Naive thymus-derived CD4-positive, alpha-beta T cell (primary cell): ENCODE measurements at regions not wholly inside any gene's neighbourhood (a gene's known extent, or its start where the extent isn't known, plus 50 kb on each side); places are given as distances from the start of the nearest gene placed in this dataset.

Source experiments
- ATAC-seq: fragments of 150-1000 bp; cut with Tn5 transposase; 2 replicates; pipeline ENCODE4 v1.10.0; 2021; ENCODE audit warnings: mild to moderate bottlenecking, moderate library complexity
- CTCF ChIA-PET: fragments of 350-600 bp; sonication (Branson Sonifier 250); formaldehyde crosslinking; loops from one replicate; lab custom pipeline; 2021; ENCODE audit warnings: antibody characterized with exemption; lab: Charles Lee
- POLR2A ChIA-PET: fragments of 350-600 bp; sonication (Branson Sonifier 250); formaldehyde crosslinking; loops from one replicate; lab custom pipeline; 2021; ENCODE audit warnings: antibody characterized with exemption, inconsistent platforms; lab: Charles Lee
- DNase-seq, 9 donors: peaks; one replicate each; pipeline versions ENCODE4 v3.0.0 to v3.0.0-alpha.2; 2020 to 2022; ENCODE audit warnings: mixed read lengths in 1 of 9
- H3K27ac ChIP-seq: one replicate; pipeline ENCODE4 v1.7.0; 2013; ENCODE audit warnings: mild to moderate bottlenecking, low read depth, low read length, moderate library complexity
- H3K27me3 ChIP-seq, 2 donors: one replicate each; pipeline ENCODE4 v1.7.0; 2013; ENCODE audit warnings: low read length in 2 of 2, mild to moderate bottlenecking in 2 of 2, moderate library complexity in 2 of 2; ENCODE audit not compliant: control insufficient read depth in 2 of 2, insufficient read depth in 2 of 2
- H3K36me3 ChIP-seq, 3 experiments: 1 replicate in 2 of 3; 2 replicates in 1 of 3; pipeline ENCODE4 v1.7.0; 2013; ENCODE audit warnings: low read length in 3 of 3, mild to moderate bottlenecking in 3 of 3, moderate library complexity in 1 of 3; ENCODE audit not compliant: insufficient read depth in 3 of 3, control insufficient read depth in 2 of 3
- H3K4me1 ChIP-seq, 2 donors: one replicate each; pipeline ENCODE4 v1.7.0; 2013; ENCODE audit warnings: low read length in 2 of 2, mild to moderate bottlenecking in 2 of 2, moderate library complexity in 1 of 2; ENCODE audit not compliant: control insufficient read depth in 2 of 2, insufficient read depth in 2 of 2
- H3K4me3 ChIP-seq: 2 replicates; pipeline ENCODE4 v1.7.0; 2013; ENCODE audit warnings: mild to moderate bottlenecking, low read length
- H3K9me3 ChIP-seq, 3 experiments: 1 replicate in 2 of 3; 2 replicates in 1 of 3; pipeline ENCODE4 v1.7.0; 2013; ENCODE audit warnings: low read length in 3 of 3; ENCODE audit not compliant: control insufficient read depth in 2 of 3
- H3K27ac Mint-ChIP-seq, 9 donors: one replicate each; pipeline ENCODE4 v1.8.0; 2020 to 2022; ENCODE audit warnings: mixed read lengths in 9 of 9, mild to moderate bottlenecking in 8 of 9, moderate library complexity in 5 of 9, inconsistent platforms in 2 of 9
- H3K27me3 Mint-ChIP-seq, 5 donors: one replicate each; pipeline ENCODE4 v1.8.0; 2021 to 2022; ENCODE audit warnings: mixed read lengths in 5 of 5, mild to moderate bottlenecking in 1 of 5
- H3K36me3 Mint-ChIP-seq, 5 donors: one replicate each; pipeline ENCODE4 v1.8.0; 2020 to 2022; ENCODE audit warnings: mixed read lengths in 5 of 5, mild to moderate bottlenecking in 3 of 5, inconsistent platforms in 1 of 5
- H3K4me1 Mint-ChIP-seq, 7 donors: one replicate each; pipeline ENCODE4 v1.8.0; 2020 to 2022; ENCODE audit warnings: mixed read lengths in 7 of 7, mild to moderate bottlenecking in 3 of 7, inconsistent platforms in 1 of 7
- H3K4me3 Mint-ChIP-seq, 10 donors: one replicate each; pipeline ENCODE4 v1.8.0; 2020 to 2022; ENCODE audit warnings: mild to moderate bottlenecking in 10 of 10, mixed read lengths in 10 of 10, moderate library complexity in 6 of 10, inconsistent platforms in 2 of 10
- H3K9me3 Mint-ChIP-seq, 11 donors: one replicate each; pipeline ENCODE4 v1.8.0; 2020 to 2022; ENCODE audit warnings: mixed read lengths in 11 of 11, mild to moderate bottlenecking in 4 of 11, inconsistent platforms in 1 of 11, moderate library complexity in 1 of 11
- intact Hi-C, 2 donors: fragments of 100-400 bp; cut with micrococcal nuclease; formaldehyde crosslinking; loops; one replicate each; pipeline ENCODE4 v1.15.1; 2023

DNA sequence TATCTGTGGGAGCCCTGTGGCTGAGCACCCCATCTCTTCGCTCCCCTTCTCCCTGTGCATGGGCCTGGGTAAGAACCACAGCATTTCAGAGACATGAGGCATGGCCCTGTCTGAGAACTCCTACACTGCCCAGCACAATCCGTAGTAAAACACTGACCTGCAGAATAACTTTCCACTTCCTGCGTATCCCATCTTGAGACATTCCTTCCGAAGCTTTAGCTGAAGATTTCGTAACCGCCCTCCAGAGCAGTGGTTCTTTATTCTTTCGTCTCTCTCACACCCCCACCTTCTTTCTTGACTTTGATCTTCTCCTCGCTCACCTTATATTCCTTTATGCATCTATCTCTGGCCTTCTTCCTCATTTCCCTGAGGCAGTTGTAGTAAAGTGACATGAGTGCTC lies 381.1 kb downstream of the HRH4 start:
- Mint-ChIP-seq H3K4me1 (no peaks in the 10 kb centered on the region), H3K36me3 (no peaks in the 10 kb centered on the region), H3K27me3 (peaks cover 0 to 28% (median 8%) of the 10 kb centered on the region in 5 donors), H3K9me3 (peaks cover 0 to 9% (median 0%) of the 10 kb centered on the region in 11 donors), H3K27ac (no peak overlapping the region), H3K4me3 (no peak overlapping the region)
- POLR2A ChIA-PET, result no interaction called here
- ATAC-seq (no peak), DNase-seq (no peak)
- intact Hi-C loops, result no loop called here
- H3K4me1 ChIP-seq, result no peaks in the 10 kb centered on the region
- no peaks in the 10 kb centered on the region for H3K27me3 ChIP-seq
- CTCF ChIA-PET, result no interaction called here
- H3K36me3 ChIP-seq, result no peaks in the 10 kb centered on the region
- no peak overlapping the region for H3K27ac ChIP-seq
- no peak overlapping the region for H3K4me3 ChIP-seq
- H3K9me3 ChIP-seq, result no peaks in the 10 kb centered on the region

DNA sequence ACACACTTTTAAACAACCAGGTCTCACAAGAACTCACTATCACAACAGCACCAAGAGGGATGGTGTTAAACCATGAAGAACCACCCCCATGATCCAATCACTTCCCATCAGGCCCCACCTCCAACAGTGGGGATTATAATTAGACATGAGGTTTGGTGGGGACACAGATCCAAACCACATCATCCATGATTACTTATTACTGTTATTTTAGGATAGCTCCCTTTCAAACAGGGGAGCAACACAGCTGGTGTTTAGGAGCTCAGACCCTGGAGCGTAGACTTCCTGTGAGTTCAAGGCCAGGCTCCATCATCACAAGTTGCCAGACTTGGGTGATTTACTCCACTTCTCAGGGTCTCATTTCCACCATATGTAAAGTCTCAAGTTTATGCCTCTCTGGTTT lies 382.7 kb downstream of the HRH4 start:
- peaks cover 0 to 24% (median 8%) of the 10 kb centered on the region in 5 donors for H3K27me3 Mint-ChIP-seq
- Histone ChIP-seq H3K9me3 (no peaks in the 10 kb centered on the region), H3K36me3 (no peaks in the 10 kb centered on the region), H3K27me3 (no peaks in the 10 kb centered on the region), H3K4me1 (no peaks in the 10 kb centered on the region), H3K27ac (no peak overlapping the region), H3K4me3 (no peak overlapping the region)
- ChIA-PET POLR2A (no interaction called here), CTCF (no interaction called here)
- ATAC-seq, result no peak
- H3K4me3 Mint-ChIP-seq, result no peak overlapping the region
- no peak for DNase-seq
- intact Hi-C loops, result no loop called here
- H3K9me3 Mint-ChIP-seq, result peaks cover 0 to 9% (median 0%) of the 10 kb centered on the region in 11 donors
- H3K4me1 Mint-ChIP-seq, result no peaks in the 10 kb centered on the region
- no peak overlapping the region for H3K27ac Mint-ChIP-seq
- no peaks in the 10 kb centered on the region for H3K36me3 Mint-ChIP-seq

DNA sequence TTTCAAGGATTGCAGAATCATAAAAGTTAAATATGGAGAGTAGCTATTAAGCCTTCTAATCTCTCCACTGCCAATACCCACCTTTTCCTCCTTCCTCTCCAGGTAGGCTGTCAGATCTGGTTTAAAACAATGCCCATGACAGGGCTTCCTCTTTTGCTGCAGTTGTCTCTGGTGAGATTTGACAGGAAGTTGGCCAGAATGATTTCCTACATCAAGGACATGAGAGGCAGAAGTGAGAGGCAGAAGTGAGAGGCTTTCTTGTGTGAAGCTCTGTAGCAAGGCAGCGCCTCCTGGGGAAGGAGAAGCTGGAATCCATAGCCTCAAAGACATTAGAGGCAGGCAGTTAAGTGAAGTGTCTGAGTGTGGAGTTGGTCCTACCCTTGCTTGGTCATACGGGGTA lies 385.7 kb downstream of the HRH4 start:
- peaks cover 0 to 10% (median 0%) of the 10 kb centered on the region in 11 donors for H3K9me3 Mint-ChIP-seq
- ChIA-PET POLR2A (no interaction called here), CTCF (no interaction called here)
- intact Hi-C loops, result no loop called here
- H3K4me3 Mint-ChIP-seq, result no peak overlapping the region
- H3K27ac Mint-ChIP-seq, result no peak overlapping the region
- H3K27me3 Mint-ChIP-seq, result peaks cover 0 to 29% (median 15%) of the 10 kb centered on the region in 5 donors
- no peaks in the 10 kb centered on the region for H3K4me1 Mint-ChIP-seq
- no peak for ATAC-seq
- H3K4me1 ChIP-seq, result no peaks in the 10 kb centered on the region
- H3K27ac ChIP-seq, result no peak overlapping the region
- no peaks in the 10 kb centered on the region for H3K27me3 ChIP-seq
- DNase-seq, result no peak
- H3K9me3 ChIP-seq, result no peaks in the 10 kb centered on the region
- no peaks in the 10 kb centered on the region for H3K36me3 ChIP-seq
- H3K4me3 ChIP-seq, result no peak overlapping the region
- H3K36me3 Mint-ChIP-seq, result no peaks in the 10 kb centered on the region

DNA sequence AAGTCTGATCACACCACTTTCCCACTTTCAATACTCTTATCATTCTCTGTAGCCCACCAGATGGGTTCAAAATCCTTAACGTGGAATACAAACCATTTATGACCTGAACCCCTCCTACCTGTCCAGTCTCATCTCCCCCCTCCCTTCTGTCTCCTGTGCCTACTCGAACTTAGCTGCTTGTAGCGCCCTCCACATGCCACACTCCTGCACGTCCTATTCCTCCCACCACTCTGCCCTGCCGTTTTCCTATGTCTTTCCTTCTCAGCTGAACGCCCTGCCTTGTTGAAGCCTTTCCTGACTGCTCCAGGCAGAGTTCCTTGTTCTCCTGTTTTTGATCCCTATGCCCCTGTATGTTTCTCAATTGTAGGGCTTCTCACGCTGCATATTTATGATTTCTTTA lies 390.1 kb downstream of the HRH4 start:
- Histone ChIP-seq H3K9me3 (no peaks in the 10 kb centered on the region), H3K27me3 (no peaks in the 10 kb centered on the region), H3K4me1 (no peaks in the 10 kb centered on the region), H3K4me3 (no peak overlapping the region), H3K27ac (no peak overlapping the region), H3K36me3 (no peaks in the 10 kb centered on the region)
- Mint-ChIP-seq H3K4me3 (no peak overlapping the region), H3K27me3 (peaks cover 0 to 28% (median 11%) of the 10 kb centered on the region in 5 donors), H3K36me3 (no peaks in the 10 kb centered on the region), H3K27ac (no peak overlapping the region), H3K9me3 (peaks cover 0 to 5% (median 0%) of the 10 kb centered on the region in 11 donors), H3K4me1 (no peaks in the 10 kb centered on the region)
- POLR2A ChIA-PET, result no interaction called here
- ATAC-seq, result no peak
- CTCF ChIA-PET, result no interaction called here
- intact Hi-C loops, result no loop called here
- DNase-seq, result no peak

DNA sequence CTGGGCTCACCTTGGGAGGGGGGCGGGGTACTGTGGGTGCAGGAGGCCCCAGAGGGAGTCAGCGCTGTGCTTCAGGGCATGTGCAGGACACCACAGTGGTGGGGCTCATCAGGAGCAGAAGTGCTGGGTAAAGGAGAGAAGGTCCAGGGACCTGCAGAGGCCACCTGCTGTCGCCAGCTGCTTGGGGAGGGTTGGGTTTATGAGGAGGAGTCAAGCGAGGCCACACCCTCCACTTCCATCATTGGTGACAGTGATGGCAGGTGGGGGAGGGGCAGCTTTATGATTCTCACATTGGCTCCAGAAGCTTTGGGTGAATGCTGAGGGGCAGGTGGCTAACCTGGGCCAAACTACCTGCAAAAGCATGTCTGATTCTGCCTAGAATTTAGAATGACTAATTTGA lies 392.6 kb downstream of the HRH4 start:
- H3K9me3 ChIP-seq, result no peaks in the 10 kb centered on the region
- Mint-ChIP-seq H3K36me3 (no peaks in the 10 kb centered on the region), H3K9me3 (peaks cover 0 to 9% (median 0%) of the 10 kb centered on the region in 11 donors), H3K4me3 (no peak overlapping the region), H3K4me1 (no peaks in the 10 kb centered on the region), H3K27me3 (peaks cover 0 to 23% (median 11%) of the 10 kb centered on the region in 5 donors), H3K27ac (no peak overlapping the region)
- no peaks in the 10 kb centered on the region for H3K4me1 ChIP-seq
- ChIA-PET CTCF (no interaction called here), POLR2A (no interaction called here)
- no peak overlapping the region for H3K27ac ChIP-seq
- ATAC-seq, result no peak
- no peaks in the 10 kb centered on the region for H3K27me3 ChIP-seq
- DNase-seq, result no peak
- H3K4me3 ChIP-seq, result no peak overlapping the region
- intact Hi-C loops, result no loop called here
- no peaks in the 10 kb centered on the region for H3K36me3 ChIP-seq

DNA sequence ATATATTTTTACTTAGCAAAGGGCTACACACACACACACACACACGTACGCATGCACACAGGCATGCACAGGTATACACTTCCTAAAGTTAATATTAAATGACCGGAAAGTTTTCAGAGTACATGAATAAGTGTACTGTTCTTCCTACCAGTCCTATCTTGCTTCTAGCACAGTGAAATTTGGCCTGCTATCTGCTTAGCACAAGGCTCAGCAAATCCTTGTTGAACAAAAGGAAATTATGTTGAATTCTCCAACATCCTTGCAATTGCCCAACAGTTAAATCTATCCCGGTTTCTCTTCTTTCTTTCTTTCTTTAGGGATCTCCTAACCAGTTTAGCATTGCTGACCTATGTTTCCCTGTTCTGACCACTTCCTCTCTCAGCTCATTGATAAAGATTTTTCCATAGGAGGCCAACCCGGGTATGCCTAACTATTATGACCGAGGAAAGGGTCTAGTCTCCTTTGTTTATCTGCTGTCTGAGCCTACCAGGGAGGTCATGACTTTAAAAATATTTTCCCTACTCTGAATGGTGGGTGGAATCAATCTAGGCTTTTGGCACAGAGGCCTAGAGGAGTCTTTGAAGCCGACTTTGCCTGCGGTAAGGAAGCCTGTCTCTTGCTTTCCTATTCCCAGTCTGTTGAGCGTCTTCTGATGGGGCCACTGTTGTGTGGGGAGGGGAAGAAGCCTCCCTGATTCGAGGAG lies 400.7 kb downstream of the HRH4 start:
- Mint-ChIP-seq H3K4me1 (no peaks in the 10 kb centered on the region), H3K9me3 (peaks cover 0 to 6% (median 1%) of the 10 kb centered on the region in 11 donors), H3K27me3 (peaks cover 0 to 4% (median 0%) of the 10 kb centered on the region in 5 donors), H3K4me3 (no peak overlapping the region), H3K27ac (no peak overlapping the region), H3K36me3 (no peaks in the 10 kb centered on the region)
- ChIA-PET CTCF (no interaction called here), POLR2A (no interaction called here)
- H3K36me3 ChIP-seq, result no peaks in the 10 kb centered on the region
- no peaks in the 10 kb centered on the region for H3K27me3 ChIP-seq
- no peaks in the 10 kb centered on the region for H3K9me3 ChIP-seq
- no peak overlapping the region for H3K27ac ChIP-seq
- ATAC-seq (no peak), DNase-seq (no peak)
- no peaks in the 10 kb centered on the region for H3K4me1 ChIP-seq
- no peak overlapping the region for H3K4me3 ChIP-seq
- intact Hi-C loops, result no loop called here

DNA sequence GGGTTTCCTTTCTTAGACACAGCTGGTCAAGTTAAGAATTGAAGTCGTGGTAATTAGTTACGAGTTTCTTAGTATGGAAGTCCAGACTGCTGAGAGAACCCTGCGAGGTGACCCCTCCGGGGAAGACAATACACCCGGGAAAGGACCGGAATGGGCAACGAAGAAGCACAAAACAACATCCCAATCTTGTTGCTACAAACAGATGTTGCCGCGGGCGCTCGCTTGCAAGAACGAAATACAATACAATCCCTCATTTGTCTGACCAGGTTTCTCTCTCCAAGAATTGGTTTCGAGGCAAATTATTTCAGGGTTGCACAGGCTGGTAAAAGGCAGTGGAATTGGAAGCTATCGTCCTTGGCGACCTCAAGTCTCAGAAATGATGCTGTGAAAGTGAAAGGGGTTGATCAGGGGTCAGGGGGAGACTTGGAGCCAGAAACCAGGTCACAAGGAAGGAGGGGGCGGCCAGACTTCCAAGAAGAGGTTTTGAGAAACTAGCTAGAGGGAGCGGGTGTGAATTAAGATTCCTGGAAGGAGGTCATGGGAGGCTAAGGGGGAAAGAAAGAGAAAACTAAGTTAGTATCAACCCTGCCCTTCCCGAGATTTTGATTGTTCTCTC lies 401.9 kb downstream of the HRH4 start:
- no peak for DNase-seq
- no peak for ATAC-seq
- H3K27ac ChIP-seq, result no peak overlapping the region
- no peak overlapping the region for H3K27ac Mint-ChIP-seq
- intact Hi-C loops, result no loop called here
- peaks cover 0 to 4% (median 0%) of the 10 kb centered on the region in 5 donors for H3K27me3 Mint-ChIP-seq
- ChIA-PET CTCF (no interaction called here), POLR2A (no interaction called here)
- H3K36me3 Mint-ChIP-seq, result no peaks in the 10 kb centered on the region
- H3K9me3 Mint-ChIP-seq, result peaks cover 0 to 6% (median 0%) of the 10 kb centered on the region in 11 donors
- no peak overlapping the region for H3K4me3 ChIP-seq
- no peaks in the 10 kb centered on the region for H3K4me1 ChIP-seq
- no peak overlapping the region for H3K4me3 Mint-ChIP-seq
- H3K27me3 ChIP-seq, result no peaks in the 10 kb centered on the region
- H3K36me3 ChIP-seq, result no peaks in the 10 kb centered on the region
- no peaks in the 10 kb centered on the region for H3K9me3 ChIP-seq
- H3K4me1 Mint-ChIP-seq, result no peaks in the 10 kb centered on the region
